Neural crest cell (in vitro differentiated cells): ENCODE measurements at regions not wholly inside any gene's neighbourhood (a gene's known extent, or its start where the extent isn't known, plus 50 kb on each side); places are given as distances from the start of the nearest gene placed in this dataset.

Experiments
- DNase-seq: peaks from one replicate; pipeline ENCODE4 v3.0.0; 2021; ENCODE audit warnings: low read depth, mixed read lengths, low spot score
- H3K27ac Mint-ChIP-seq: one replicate; pipeline ENCODE4 v1.8.0; 2021; ENCODE audit warnings: mild to moderate bottlenecking, mixed read lengths; ENCODE audit not compliant: unreplicated experiment
- H3K27me3 Mint-ChIP-seq: 2 replicates; pipeline ENCODE4 v1.8.0; 2021; ENCODE audit warnings: low read depth, mild to moderate bottlenecking, mixed read lengths
- H3K36me3 Mint-ChIP-seq: 2 replicates; pipeline ENCODE4 v1.8.0; 2021; ENCODE audit warnings: low read depth, mild to moderate bottlenecking, mixed read lengths
- H3K4me1 Mint-ChIP-seq: 2 replicates; pipeline ENCODE4 v1.8.0; 2021; ENCODE audit warnings: mixed read lengths
- H3K4me3 Mint-ChIP-seq: one replicate; pipeline ENCODE4 v1.8.0; 2021; ENCODE audit warnings: mild to moderate bottlenecking, mixed read lengths
- H3K9me3 Mint-ChIP-seq: 2 replicates; pipeline ENCODE4 v1.8.0; 2021; ENCODE audit warnings: mixed read lengths
- TF ChIP-seq, protein P1 (sequence below): fragments of 200-600 bp; sonication (generic); conservative IDR thresholded peaks from 2 replicates; pipeline ENCODE4 v1.5.0; 2021; ENCODE audit warnings: antibody characterized with exemption, mild to moderate bottlenecking

DNA sequence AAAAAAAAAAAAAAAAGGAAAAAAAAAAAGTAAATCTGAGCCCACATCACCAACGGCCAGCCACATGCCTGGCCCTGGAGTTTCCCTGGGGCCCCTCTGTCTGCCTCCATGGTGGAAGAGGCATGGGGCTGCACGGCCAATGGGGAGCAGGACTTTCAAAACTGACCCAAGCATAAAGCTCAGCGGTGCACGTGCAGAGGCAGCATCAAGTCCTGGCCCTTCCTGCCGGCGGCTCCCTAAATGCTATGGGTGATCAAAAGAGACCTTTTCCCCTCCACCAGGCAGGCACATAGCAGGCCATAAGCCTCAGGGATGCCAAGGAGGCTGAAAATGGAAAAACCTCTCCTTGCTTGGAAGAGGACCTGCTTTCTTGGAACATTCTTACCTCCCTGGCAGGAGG, 94.3 kb downstream of the OAT start:
- no peak overlapping the region for H3K4me3 Mint-ChIP-seq
- H3K9me3 Mint-ChIP-seq: no peaks in the 10 kb centered on the region
- no peaks in the 10 kb centered on the region for H3K36me3 Mint-ChIP-seq
- H3K27ac Mint-ChIP-seq: no peak overlapping the region
- H3K27me3 Mint-ChIP-seq: no peaks in the 10 kb centered on the region
- H3K4me1 Mint-ChIP-seq: no peaks in the 10 kb centered on the region
- no peak for DNase-seq
- TF ChIP-seq, protein P1, sequence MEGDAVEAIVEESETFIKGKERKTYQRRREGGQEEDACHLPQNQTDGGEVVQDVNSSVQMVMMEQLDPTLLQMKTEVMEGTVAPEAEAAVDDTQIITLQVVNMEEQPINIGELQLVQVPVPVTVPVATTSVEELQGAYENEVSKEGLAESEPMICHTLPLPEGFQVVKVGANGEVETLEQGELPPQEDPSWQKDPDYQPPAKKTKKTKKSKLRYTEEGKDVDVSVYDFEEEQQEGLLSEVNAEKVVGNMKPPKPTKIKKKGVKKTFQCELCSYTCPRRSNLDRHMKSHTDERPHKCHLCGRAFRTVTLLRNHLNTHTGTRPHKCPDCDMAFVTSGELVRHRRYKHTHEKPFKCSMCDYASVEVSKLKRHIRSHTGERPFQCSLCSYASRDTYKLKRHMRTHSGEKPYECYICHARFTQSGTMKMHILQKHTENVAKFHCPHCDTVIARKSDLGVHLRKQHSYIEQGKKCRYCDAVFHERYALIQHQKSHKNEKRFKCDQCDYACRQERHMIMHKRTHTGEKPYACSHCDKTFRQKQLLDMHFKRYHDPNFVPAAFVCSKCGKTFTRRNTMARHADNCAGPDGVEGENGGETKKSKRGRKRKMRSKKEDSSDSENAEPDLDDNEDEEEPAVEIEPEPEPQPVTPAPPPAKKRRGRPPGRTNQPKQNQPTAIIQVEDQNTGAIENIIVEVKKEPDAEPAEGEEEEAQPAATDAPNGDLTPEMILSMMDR: no peak

DNA sequence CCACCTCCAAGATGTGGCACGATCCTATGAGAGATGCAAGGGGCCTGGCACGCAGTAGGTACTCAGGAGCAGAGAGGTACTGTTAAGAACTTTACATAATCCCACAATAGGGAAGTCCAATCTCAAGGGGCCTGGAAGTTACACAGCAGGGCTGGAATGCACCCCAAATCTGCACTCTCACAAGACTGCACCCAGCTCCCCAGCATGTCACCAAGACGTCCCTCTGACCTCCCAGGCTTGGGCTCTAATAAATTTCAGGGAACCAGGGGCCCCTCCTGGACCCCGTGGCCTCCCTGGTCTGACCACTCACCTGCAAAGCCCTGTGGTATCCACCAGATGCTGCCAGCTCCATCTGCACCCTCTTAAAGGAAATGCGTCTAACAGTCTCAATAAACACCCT, 94.9 kb downstream of the OAT start:
- TF ChIP-seq, protein P1: no peak
- DNase-seq: no peak
- H3K4me3 Mint-ChIP-seq: no peak overlapping the region
- H3K27me3 Mint-ChIP-seq: no peaks in the 10 kb centered on the region
- peak overlapping the region; percentile 6 for H3K27ac Mint-ChIP-seq
- H3K36me3 Mint-ChIP-seq: no peaks in the 10 kb centered on the region
- H3K4me1 Mint-ChIP-seq: no peaks in the 10 kb centered on the region
- H3K9me3 Mint-ChIP-seq: no peaks in the 10 kb centered on the region

DNA sequence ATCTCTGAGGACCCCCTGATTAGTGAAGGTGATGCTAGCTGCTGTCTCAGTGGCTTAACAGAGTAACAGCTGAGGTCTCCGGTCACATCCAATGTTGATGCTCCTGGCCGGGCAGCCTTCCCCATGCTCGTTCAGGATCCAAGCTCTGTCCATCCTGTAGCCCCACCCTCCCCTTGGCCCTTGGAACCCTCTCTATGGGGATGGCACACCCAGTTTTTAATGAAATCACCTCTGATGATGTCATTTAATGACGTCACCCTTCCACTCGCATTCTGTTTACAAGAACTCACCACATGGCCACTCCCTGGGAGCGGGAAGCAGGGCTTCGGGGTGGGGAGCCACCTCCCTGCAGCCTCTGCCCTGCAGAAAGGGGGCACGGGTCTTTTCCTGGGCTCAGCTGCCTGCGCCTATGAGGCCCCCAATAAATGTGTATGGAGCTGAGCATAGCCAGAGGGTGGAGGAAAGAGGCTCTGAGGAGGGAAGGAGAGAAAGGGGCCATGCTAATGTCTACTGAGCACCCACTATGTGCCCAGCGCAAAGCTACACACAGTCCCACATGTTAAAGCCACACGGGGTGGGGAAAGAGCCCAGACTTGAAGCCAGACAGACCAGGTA, 95.5 kb downstream of the OAT start:
- H3K4me1 Mint-ChIP-seq: no peaks in the 10 kb centered on the region
- no peaks in the 10 kb centered on the region for H3K9me3 Mint-ChIP-seq
- no peak overlapping the region for H3K4me3 Mint-ChIP-seq
- H3K36me3 Mint-ChIP-seq: no peaks in the 10 kb centered on the region
- H3K27me3 Mint-ChIP-seq: no peaks in the 10 kb centered on the region
- no peak overlapping the region for H3K27ac Mint-ChIP-seq
- TF ChIP-seq, protein P1: no peak
- DNase-seq: no peak

DNA sequence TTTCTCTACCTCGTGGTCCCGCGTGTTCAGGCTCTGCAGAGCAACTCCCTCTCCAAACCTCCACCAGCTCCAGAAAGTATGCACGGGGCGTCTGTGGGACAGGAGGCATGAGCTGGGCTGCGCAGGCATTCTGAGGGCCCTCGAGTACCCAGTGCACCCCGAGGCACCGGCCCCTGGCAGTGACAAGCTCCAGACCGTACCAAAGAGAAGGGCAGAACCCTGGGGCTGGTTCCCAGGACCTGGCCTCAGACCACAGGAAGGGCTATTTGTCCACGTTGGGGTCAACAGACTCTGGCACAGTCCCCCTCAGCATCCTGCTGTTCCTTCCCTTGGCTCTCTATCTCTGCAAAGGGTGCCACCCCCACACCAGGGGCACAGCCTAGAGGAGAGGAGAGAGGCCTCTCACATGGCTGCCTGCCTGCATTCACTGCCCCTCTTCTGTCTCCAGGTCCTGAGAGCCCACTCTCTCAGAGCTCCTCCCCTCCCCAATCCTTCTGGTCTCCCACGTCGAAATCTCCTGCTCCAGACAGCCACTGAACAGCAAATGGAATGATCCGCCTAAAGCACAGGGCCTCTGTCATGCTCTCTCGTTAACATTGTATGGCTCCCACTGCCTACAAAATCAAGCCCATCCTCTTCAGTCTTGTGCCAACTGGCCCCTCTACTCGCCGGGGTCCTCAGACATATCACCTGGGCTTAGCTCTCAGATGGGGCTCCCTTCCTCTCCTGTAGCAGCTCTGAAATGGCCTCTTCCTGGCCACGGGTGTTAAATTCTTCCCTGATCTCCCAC, 96.3 kb downstream of the OAT start:
- H3K27ac Mint-ChIP-seq: no peak overlapping the region
- no peaks in the 10 kb centered on the region for H3K36me3 Mint-ChIP-seq
- TF ChIP-seq, protein P1: no peak
- H3K4me1 Mint-ChIP-seq: no peaks in the 10 kb centered on the region
- no peak for DNase-seq
- no peaks in the 10 kb centered on the region for H3K9me3 Mint-ChIP-seq
- H3K4me3 Mint-ChIP-seq: no peak overlapping the region
- H3K27me3 Mint-ChIP-seq: no peaks in the 10 kb centered on the region

DNA sequence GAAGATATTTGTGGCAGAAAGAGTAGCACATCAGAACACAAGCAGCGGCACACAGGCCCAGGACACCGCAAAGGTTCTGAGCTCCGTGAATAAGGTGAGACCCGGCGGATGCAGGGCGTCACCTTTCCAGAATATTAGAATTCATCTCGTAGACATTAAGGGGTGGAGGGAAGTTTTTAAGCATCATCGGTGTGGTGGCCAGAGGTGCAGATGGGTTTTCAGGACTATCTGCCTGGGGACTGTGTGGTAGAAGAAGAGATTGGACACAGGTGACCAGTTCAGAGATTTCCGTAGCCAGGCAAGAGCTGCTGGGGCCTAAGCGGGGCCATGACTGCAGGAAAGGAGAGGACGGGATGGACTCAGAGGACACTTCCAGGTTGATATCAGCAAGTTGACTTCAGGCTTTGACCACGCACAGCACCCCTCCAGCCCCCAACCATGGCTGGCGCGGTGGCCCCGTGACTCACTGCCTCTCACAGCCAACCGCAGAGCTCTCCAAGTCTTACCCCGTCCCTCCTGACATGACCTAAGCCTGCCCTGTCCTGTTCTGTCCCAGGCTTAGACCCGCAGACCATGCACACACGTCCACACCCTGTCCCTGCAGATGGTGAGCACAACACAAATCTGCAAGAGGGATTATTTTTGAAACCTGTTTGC, 97.2 kb downstream of the OAT start:
- Mint-ChIP-seq H3K9me3 (no peaks in the 10 kb centered on the region), H3K4me3 (no peak overlapping the region), H3K27me3 (no peaks in the 10 kb centered on the region), H3K27ac (no peak overlapping the region), H3K36me3 (no peaks in the 10 kb centered on the region), H3K4me1 (no peaks in the 10 kb centered on the region)
- DNase-seq: no peak
- TF ChIP-seq, protein P1: no peak
